ENCODE measurements at regions not wholly inside any gene's neighbourhood (a gene's known extent, or its start where the extent isn't known, plus 50 kb on each side); places are given as distances from the start of the nearest gene placed in this dataset.

DNA sequence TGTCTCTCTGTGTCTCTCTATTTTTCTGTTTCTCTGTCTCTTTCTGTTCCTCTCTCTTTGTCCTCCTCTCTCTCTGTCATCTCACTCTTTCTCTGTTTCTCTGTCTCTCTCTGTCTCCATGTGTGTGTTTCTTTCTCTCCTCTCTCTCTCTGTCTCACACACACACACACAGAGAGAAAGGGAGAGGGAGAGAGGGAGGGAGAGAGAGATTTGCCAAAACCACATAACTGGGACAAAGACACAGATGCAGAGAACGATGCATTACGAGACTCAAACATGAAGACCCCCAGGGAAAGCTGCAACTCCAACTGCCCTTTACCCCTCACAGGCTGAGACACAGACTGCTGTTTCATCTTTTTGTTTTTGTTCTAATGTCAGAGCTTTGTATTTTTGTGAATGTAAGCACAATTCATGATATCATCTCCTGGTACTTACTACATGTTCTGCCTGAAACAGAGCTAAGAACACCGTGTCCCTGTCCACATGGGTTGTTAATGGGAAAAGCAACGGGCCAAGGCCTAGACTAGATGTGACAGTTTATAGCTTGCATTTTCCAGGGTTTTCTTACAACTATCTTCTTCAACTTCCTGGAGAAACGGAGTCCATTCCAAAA lies 177.1 kb upstream of the ARID1B start:
- no peak overlapping the region for H3K27ac ChIP-seq (ENCODE audit: low read depth in 2 of 2, low read length in 1 of 2)
- no peak overlapping the region for H3K4me3 ChIP-seq (ENCODE audit: low read depth in 1 of 2, low read length in 2 of 2)
- 57 to 71% methylated on average over 5 of the region's 5 CpGs for WGBS, 2 donors
- H3K27me3 ChIP-seq (ENCODE audit: control insufficient read depth in 1 of 2, insufficient read depth in 2 of 2, low read length in 2 of 2) = no peaks in the 10 kb centered on the region
- peaks cover 0 to 2% of the 10 kb centered on the region in 2 donors for H3K4me1 ChIP-seq (ENCODE audit: control insufficient read depth in 2 of 2, insufficient read depth in 2 of 2, low read length in 1 of 2)
- peaks cover 0 to 3% of the 10 kb centered on the region in 2 donors for H3K9me3 ChIP-seq (ENCODE audit: control insufficient read depth in 2 of 2, insufficient read depth in 1 of 2, low read depth in 1 of 2, low read length in 1 of 2)
- H3K36me3 ChIP-seq (ENCODE audit: control insufficient read depth in 2 of 2, insufficient read depth in 2 of 2, low read length in 1 of 2) = no peaks in the 10 kb centered on the region

DNA sequence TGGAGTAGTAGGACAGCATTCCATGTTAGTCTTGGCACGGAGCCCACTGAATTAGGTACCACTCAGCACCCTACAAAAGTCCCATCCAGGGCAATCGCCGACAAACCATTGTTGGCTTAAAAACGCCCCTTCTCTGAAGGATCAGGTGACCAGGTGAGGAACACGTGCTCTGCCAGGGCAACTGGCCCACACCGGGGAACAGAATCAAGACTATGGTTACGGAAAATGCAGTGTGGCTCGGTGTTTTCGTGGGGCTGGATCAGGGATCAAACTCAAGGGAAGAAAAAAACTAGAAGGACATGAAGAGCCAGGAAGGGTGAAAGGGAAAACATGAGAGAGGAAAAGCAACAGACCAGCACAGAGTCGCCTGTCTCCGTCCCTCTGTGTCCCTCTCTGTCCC lies 177.8 kb upstream of the ARID1B start:
- H3K4me3 ChIP-seq (ENCODE audit: low read depth in 1 of 2, low read length in 2 of 2) = no peak overlapping the region
- 84 to 88% methylated on average over 11 of the region's 11 CpGs for WGBS, 2 donors
- no peaks in the 10 kb centered on the region for H3K36me3 ChIP-seq (ENCODE audit: control insufficient read depth in 2 of 2, insufficient read depth in 2 of 2, low read length in 1 of 2)
- no peak overlapping the region for H3K27ac ChIP-seq (ENCODE audit: low read depth in 2 of 2, low read length in 1 of 2)
- peaks cover 0 to 1% of the 10 kb centered on the region in 2 donors for H3K27me3 ChIP-seq (ENCODE audit: control insufficient read depth in 1 of 2, insufficient read depth in 2 of 2, low read length in 2 of 2)
- no peaks in the 10 kb centered on the region for H3K9me3 ChIP-seq (ENCODE audit: control insufficient read depth in 2 of 2, insufficient read depth in 1 of 2, low read depth in 1 of 2, low read length in 1 of 2)
- H3K4me1 ChIP-seq (ENCODE audit: control insufficient read depth in 2 of 2, insufficient read depth in 2 of 2, low read length in 1 of 2) = peaks cover 0 to 2% of the 10 kb centered on the region in 2 donors

GRCh38 chr6:156598855-156599180 lies 178.4 kb upstream of the ARID1B start:
- H3K9me3 ChIP-seq (ENCODE audit: control insufficient read depth in 2 of 2, insufficient read depth in 1 of 2, low read depth in 1 of 2, low read length in 1 of 2) = no peaks in the 10 kb centered on the region
- H3K27me3 ChIP-seq (ENCODE audit: control insufficient read depth in 1 of 2, insufficient read depth in 2 of 2, low read length in 2 of 2) = peaks cover 0 to 2% of the 10 kb centered on the region in 2 donors
- H3K4me1 ChIP-seq (ENCODE audit: control insufficient read depth in 2 of 2, insufficient read depth in 2 of 2, low read length in 1 of 2) = peaks cover 0 to 2% of the 10 kb centered on the region in 2 donors
- H3K36me3 ChIP-seq (ENCODE audit: control insufficient read depth in 2 of 2, insufficient read depth in 2 of 2, low read length in 1 of 2) = no peaks in the 10 kb centered on the region
- H3K27ac ChIP-seq (ENCODE audit: low read depth in 2 of 2, low read length in 1 of 2) = no peak overlapping the region
- 73 to 79% methylated on average over 6 of the region's 6 CpGs for WGBS, 2 donors
- H3K4me3 ChIP-seq (ENCODE audit: low read depth in 1 of 2, low read length in 2 of 2) = no peak overlapping the region

DNA sequence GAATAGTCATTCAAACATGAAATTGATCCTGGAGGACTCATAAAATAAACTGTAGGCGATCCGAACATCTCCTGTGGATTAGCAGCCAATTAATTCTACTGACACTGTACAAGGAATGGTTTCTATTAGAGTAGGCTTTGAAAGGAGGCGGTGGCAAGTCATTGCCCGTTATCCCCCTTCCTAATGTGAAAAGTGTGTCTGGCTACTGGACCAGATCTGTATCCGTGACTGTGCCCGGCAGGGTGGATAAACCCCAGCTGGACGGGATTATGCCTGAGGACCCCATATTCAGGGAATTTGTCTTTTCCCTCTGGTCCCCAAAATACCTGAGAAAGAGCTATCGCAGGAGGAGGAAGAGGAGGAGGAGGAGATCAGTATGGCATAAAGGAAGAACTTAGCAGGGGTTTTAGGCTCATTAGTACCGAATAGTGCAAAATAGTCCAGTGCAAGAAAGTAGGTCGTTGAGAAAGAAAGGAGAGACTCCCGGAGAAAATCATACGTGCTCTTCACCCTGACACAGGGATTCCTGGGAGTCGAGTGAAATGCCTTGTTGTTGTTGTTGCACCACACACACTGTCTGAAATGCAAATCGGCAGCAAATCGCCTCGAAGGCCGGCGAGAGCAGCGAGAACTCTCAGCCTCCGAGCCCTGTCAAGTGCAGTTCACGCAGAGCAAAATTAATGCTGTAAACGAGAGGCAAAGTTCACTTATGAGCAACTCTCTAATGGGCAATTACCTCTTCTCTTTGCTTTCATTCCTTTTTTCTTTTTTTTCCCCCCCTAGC lies 178.9 kb upstream of the ARID1B start:
- Histone ChIP-seq H3K27ac (ENCODE audit: low read depth in 2 of 2, low read length in 1 of 2) (no peak overlapping the region), H3K4me1 (ENCODE audit: control insufficient read depth in 2 of 2, insufficient read depth in 2 of 2, low read length in 1 of 2) (peaks cover 0 to 2% of the 10 kb centered on the region in 2 donors), H3K9me3 (ENCODE audit: control insufficient read depth in 2 of 2, insufficient read depth in 1 of 2, low read depth in 1 of 2, low read length in 1 of 2) (no peaks in the 10 kb centered on the region), H3K27me3 (ENCODE audit: control insufficient read depth in 1 of 2, insufficient read depth in 2 of 2, low read length in 2 of 2) (peaks cover 0 to 2% of the 10 kb centered on the region in 2 donors), H3K4me3 (ENCODE audit: low read depth in 1 of 2, low read length in 2 of 2) (no peak overlapping the region), H3K36me3 (ENCODE audit: control insufficient read depth in 2 of 2, insufficient read depth in 2 of 2, low read length in 1 of 2) (no peaks in the 10 kb centered on the region)
- WGBS, 2 donors = 69 to 77% methylated on average over 22 of the region's 22 CpGs

DNA sequence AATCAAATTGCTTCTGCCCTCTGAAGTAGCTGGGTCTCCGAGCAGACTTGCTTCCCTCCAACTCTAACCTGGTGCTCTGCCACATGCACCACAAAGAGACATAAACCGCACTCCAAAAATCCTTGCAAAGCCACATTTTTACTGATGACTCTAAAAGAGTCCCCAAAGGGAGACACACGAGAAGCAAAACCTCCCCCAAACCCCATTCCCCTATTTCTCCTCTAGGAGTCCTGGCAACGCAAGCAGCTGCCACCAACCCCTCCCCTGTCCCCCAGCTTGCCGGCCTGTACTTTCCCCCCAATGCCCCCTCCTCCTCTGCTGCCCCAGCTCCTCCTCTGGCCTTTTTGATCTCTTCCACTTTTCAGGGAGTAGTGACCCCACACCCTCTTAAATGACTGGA lies 180.1 kb upstream of the ARID1B start:
- peaks cover 0 to 2% of the 10 kb centered on the region in 2 donors for H3K27me3 ChIP-seq (ENCODE audit: control insufficient read depth in 1 of 2, insufficient read depth in 2 of 2, low read length in 2 of 2)
- H3K27ac ChIP-seq (ENCODE audit: low read depth in 2 of 2, low read length in 1 of 2) = no peak overlapping the region
- peaks cover 0 to 2% of the 10 kb centered on the region in 2 donors for H3K4me1 ChIP-seq (ENCODE audit: control insufficient read depth in 2 of 2, insufficient read depth in 2 of 2, low read length in 1 of 2)
- WGBS, 2 donors = 74 to 75% methylated on average over 5 of the region's 5 CpGs
- H3K4me3 ChIP-seq (ENCODE audit: low read depth in 1 of 2, low read length in 2 of 2) = no peak overlapping the region
- H3K36me3 ChIP-seq (ENCODE audit: control insufficient read depth in 2 of 2, insufficient read depth in 2 of 2, low read length in 1 of 2) = no peaks in the 10 kb centered on the region
- H3K9me3 ChIP-seq (ENCODE audit: control insufficient read depth in 2 of 2, insufficient read depth in 1 of 2, low read depth in 1 of 2, low read length in 1 of 2) = no peaks in the 10 kb centered on the region

DNA sequence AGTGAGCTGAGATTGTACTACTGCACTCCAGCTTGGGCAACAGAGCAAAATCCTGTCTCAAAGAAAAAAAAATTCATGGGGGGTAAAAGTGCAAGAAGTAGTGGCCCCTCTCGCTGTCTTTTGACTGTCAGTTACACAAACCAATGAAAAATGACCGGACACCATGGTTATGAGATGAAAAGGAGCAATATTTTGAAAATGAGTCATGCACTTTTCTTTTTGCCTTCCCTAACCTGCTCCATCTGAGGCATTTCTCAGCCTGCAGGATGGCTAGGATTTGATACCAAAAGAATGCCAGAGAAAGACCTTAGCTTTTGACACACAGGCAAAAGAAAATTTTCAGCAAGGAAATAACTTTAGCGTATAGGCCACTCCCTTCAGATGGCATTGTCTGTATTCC lies 181.7 kb upstream of the ARID1B start:
- Histone ChIP-seq H3K27me3 (ENCODE audit: control insufficient read depth in 1 of 2, insufficient read depth in 2 of 2, low read length in 2 of 2) (peaks cover 0 to 2% of the 10 kb centered on the region in 2 donors), H3K36me3 (ENCODE audit: control insufficient read depth in 2 of 2, insufficient read depth in 2 of 2, low read length in 1 of 2) (no peaks in the 10 kb centered on the region), H3K9me3 (ENCODE audit: control insufficient read depth in 2 of 2, insufficient read depth in 1 of 2, low read depth in 1 of 2, low read length in 1 of 2) (no peaks in the 10 kb centered on the region), H3K27ac (ENCODE audit: low read depth in 2 of 2, low read length in 1 of 2) (no peak overlapping the region), H3K4me3 (ENCODE audit: low read depth in 1 of 2, low read length in 2 of 2) (no peak overlapping the region), H3K4me1 (ENCODE audit: control insufficient read depth in 2 of 2, insufficient read depth in 2 of 2, low read length in 1 of 2) (peaks cover 0 to 2% of the 10 kb centered on the region in 2 donors)
- WGBS, 2 donors = 76 to 86% methylated on average over 3 of the region's 3 CpGs

DNA sequence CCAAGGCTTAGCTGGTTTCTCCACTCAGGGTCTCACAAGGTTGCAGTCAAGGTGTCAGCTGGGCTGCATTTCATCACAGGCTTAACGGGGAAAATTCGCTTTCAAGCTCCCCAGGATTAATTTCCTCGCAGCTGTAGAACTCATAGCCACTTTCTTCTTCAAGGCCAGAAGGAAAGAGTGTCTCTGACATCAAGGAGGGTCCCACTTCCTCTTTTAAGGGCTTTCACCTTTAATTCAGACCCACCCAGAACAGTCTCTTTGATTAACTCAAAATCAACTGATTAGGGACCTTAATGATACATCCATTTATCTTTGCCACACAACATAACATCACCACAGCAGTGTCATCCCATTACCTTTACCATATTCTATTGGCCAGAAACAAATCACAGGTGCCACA lies 183.3 kb upstream of the ARID1B start:
- no peak overlapping the region for H3K27ac ChIP-seq (ENCODE audit: low read depth in 2 of 2, low read length in 1 of 2)
- no peak overlapping the region for H3K4me3 ChIP-seq (ENCODE audit: low read depth in 1 of 2, low read length in 2 of 2)
- no peaks in the 10 kb centered on the region for H3K9me3 ChIP-seq (ENCODE audit: control insufficient read depth in 2 of 2, insufficient read depth in 1 of 2, low read depth in 1 of 2, low read length in 1 of 2)
- no peaks in the 10 kb centered on the region for H3K4me1 ChIP-seq (ENCODE audit: control insufficient read depth in 2 of 2, insufficient read depth in 2 of 2, low read length in 1 of 2)
- H3K27me3 ChIP-seq (ENCODE audit: control insufficient read depth in 1 of 2, insufficient read depth in 2 of 2, low read length in 2 of 2) = peaks cover 0 to 2% of the 10 kb centered on the region in 2 donors
- H3K36me3 ChIP-seq (ENCODE audit: control insufficient read depth in 2 of 2, insufficient read depth in 2 of 2, low read length in 1 of 2) = no peaks in the 10 kb centered on the region
- 91 to 93% methylated on average over 3 of the region's 3 CpGs for WGBS, 2 donors

GRCh38 chr6:156593127-156593526 lies 184.1 kb upstream of the ARID1B start:
- no peaks in the 10 kb centered on the region for H3K9me3 ChIP-seq (ENCODE audit: control insufficient read depth in 2 of 2, insufficient read depth in 1 of 2, low read depth in 1 of 2, low read length in 1 of 2)
- 79 to 89% methylated on average over 1 of the region's 1 CpG for WGBS, 2 donors
- no peak overlapping the region for H3K4me3 ChIP-seq (ENCODE audit: low read depth in 1 of 2, low read length in 2 of 2)
- no peaks in the 10 kb centered on the region for H3K36me3 ChIP-seq (ENCODE audit: control insufficient read depth in 2 of 2, insufficient read depth in 2 of 2, low read length in 1 of 2)
- H3K27ac ChIP-seq (ENCODE audit: low read depth in 2 of 2, low read length in 1 of 2) = no peak overlapping the region
- no peaks in the 10 kb centered on the region for H3K4me1 ChIP-seq (ENCODE audit: control insufficient read depth in 2 of 2, insufficient read depth in 2 of 2, low read length in 1 of 2)
- H3K27me3 ChIP-seq (ENCODE audit: control insufficient read depth in 1 of 2, insufficient read depth in 2 of 2, low read length in 2 of 2) = peaks cover 0 to 2% of the 10 kb centered on the region in 2 donors

DNA sequence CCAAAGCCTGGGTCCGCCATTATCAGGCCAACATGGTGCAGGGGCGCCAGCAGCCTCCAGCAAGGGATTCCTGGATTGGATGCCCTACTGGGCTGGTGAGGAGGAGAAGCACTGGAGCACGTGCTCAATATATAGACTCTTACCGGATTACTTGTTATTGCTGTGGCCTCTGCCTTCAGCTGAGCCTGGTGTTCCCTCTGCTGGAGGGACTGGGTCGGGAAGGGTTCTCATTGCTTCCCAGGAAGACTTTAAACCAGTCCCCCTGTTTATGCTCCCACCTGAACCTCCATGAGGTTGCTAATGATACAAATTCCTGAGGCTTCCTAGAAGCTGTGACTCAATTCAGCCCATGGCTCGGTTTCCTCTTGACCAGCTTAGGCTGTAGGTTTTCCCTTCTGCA lies 186.7 kb upstream of the ARID1B start:
- 91 to 92% methylated on average over 6 of the region's 6 CpGs for WGBS, 2 donors
- H3K4me1 ChIP-seq (ENCODE audit: control insufficient read depth in 2 of 2, insufficient read depth in 2 of 2, low read length in 1 of 2) = no peaks in the 10 kb centered on the region

GRCh38 chr6:156589281-156589680 lies 187.9 kb upstream of the ARID1B start:
- H3K27me3 ChIP-seq (ENCODE audit: control insufficient read depth in 1 of 2, insufficient read depth in 2 of 2, low read length in 2 of 2) = no peaks in the 10 kb centered on the region
- no peak overlapping the region for H3K27ac ChIP-seq (ENCODE audit: low read depth in 2 of 2, low read length in 1 of 2)
- no peaks in the 10 kb centered on the region for H3K9me3 ChIP-seq (ENCODE audit: control insufficient read depth in 2 of 2, insufficient read depth in 1 of 2, low read depth in 1 of 2, low read length in 1 of 2)
- no peaks in the 10 kb centered on the region for H3K4me1 ChIP-seq (ENCODE audit: control insufficient read depth in 2 of 2, insufficient read depth in 2 of 2, low read length in 1 of 2)
- no peak overlapping the region for H3K4me3 ChIP-seq (ENCODE audit: low read depth in 1 of 2, low read length in 2 of 2)
- 83 to 91% methylated on average over 1 of the region's 1 CpG for WGBS, 2 donors
- no peaks in the 10 kb centered on the region for H3K36me3 ChIP-seq (ENCODE audit: control insufficient read depth in 2 of 2, insufficient read depth in 2 of 2, low read length in 1 of 2)

More for the DNA sequence above, 186.7 kb upstream of the ARID1B start:
- Histone ChIP-seq H3K9me3 (ENCODE audit: control insufficient read depth in 2 of 2, insufficient read depth in 1 of 2, low read depth in 1 of 2, low read length in 1 of 2) (no peaks in the 10 kb centered on the region), H3K4me3 (ENCODE audit: low read depth in 1 of 2, low read length in 2 of 2) (no peak overlapping the region), H3K27ac (ENCODE audit: low read depth in 2 of 2, low read length in 1 of 2) (no peak overlapping the region), H3K27me3 (ENCODE audit: control insufficient read depth in 1 of 2, insufficient read depth in 2 of 2, low read length in 2 of 2) (peaks cover 0 to 2% of the 10 kb centered on the region in 2 donors), H3K36me3 (ENCODE audit: control insufficient read depth in 2 of 2, insufficient read depth in 2 of 2, low read length in 1 of 2) (no peaks in the 10 kb centered on the region)
